ENCODE measurements at regions not wholly inside any gene's neighbourhood (a gene's known extent, or its start where the extent isn't known, plus 50 kb on each side); places are given as distances from the start of the nearest gene placed in this dataset.

- DNase-seq = no peak
Observed at GRCh38 chr22:48941033-48941902, 886.4 kb downstream of the BRD1 start.

GRCh38 chr22:48940266-48941032 lies 887.2 kb downstream of the BRD1 start:
- DNase-seq = no peak

- no peak for DNase-seq
Observed at GRCh38 chr22:48939441-48940265, 888.0 kb downstream of the BRD1 start.

GRCh38 chr22:48938741-48939140 lies 888.9 kb downstream of the BRD1 start:
- DNase-seq = no peak

DNA sequence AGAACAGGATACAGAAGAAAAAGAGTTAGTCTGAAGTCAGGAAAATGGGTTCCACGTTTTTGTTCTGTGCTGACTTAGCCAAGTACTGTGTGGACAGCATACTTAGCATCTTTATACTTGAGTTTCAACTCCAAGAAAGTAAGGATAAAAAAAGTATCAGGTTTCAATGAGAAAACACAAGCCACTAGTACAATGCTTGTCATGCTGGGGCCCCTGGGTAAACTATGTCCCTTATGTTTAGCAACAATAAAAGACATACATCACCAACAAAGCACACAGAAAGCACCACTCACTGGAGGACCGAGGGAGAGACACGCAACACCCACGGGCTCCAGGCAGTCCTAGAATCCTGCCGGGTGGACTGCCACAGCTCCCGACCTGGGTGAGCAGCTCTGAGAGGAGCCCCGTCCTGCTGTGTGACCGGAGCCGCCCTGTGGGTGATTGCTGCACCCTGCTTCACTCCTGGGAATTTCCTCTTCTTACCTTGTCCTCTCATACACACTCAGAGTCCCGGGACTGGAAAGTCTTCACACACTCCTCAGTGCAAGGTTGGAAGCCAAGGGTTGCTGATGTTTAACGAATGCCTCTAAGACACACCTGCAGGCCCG lies 890.5 kb downstream of the BRD1 start:
- DNase-seq = no peak

DNA sequence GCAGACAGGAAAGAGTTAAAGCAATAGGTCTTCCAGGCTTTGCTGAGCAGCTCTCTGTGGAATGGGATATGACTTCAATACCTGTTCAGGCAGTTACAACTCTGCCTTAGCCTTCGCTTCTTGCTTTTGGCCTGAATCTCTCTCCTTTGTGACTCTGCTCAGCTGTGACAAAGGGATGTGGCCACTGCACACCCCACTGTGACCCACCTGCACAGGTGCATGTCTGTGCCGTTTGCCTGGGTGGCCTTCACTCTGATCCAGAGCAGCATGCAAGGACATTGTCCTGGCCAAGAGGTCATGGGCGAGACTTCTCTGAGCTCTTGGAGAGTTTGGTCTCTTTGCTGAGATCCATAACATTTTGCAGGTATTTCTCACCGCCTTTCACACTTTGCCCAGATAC lies 891.3 kb downstream of the BRD1 start:
- no peak for DNase-seq

DNA sequence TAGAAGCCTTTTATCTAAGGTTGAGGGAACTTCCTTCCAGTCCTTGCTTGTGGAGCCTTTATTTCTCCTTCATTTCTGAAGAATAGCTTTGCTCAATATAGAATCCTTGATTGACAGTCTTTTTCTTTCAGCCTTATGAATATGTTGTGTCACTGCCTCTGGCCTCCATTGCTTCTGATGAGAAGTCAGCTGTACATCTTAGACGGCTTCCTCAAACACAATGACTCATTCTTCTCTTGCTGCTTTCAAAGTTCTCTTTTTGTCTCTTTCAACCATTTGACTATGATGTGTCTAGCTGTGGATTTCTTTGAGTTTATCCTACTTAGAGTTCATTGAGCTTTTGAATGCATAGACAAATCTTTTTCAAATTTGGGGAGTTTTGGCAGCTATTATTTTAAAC lies 893.2 kb downstream of the BRD1 start:
- no peak for DNase-seq

- DNase-seq = no peak
Observed at GRCh38 chr22:48931452-48931851, 896.2 kb downstream of the BRD1 start.

GRCh38 chr22:48929276-48929790 lies 898.3 kb downstream of the BRD1 start:
- no peak for DNase-seq

DNA sequence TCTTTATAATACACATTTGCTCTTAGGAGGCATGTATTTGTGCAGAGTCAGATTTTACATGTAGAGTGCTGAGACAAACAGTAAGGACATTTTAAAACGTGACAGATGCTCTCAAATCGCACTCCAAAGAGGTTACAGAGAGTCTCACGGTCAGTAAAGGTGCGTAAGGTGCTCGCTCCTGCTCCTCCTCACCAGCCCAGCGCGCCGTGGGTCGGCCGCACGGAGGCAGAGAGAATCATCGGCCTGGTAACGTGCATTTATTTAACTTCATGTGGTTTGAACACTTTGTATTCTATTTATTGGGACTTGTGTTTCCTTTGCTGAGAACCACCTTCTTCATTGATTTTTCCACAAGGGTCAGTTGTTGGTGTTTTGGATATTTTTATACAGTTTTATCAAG lies 900.1 kb downstream of the BRD1 start:
- DNase-seq = no peak

GRCh38 chr22:48926643-48927042 lies 901.0 kb downstream of the BRD1 start:
- no peak for DNase-seq

- no peak for DNase-seq
Observed at GRCh38 chr22:48926136-48926535, 901.5 kb downstream of the BRD1 start.

- no peak for DNase-seq
Observed at GRCh38 chr22:48925450-48925849, 902.2 kb downstream of the BRD1 start.

DNA sequence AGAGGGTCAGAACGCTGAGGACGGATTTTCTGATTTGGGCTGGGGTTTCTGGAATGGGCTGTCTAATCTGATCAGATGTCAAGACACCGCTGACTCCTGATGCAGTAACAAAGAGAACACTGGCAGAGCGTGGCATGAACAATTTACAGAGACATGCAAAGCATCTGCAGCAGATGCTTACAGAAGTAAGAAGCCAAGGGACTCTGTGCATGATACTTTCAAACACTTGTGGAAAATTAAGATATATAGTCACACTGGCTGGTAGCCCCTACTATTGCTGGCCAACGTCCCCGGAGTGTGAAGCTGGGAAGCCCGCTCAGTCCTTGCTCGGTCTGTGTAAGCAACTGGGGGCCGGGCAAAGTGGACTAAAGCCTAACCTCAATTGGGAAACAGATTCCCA lies 903.7 kb downstream of the BRD1 start:
- DNase-seq = no peak

GRCh38 chr22:48923165-48923865 lies 904.4 kb downstream of the BRD1 start:
- DNase-seq = no peak

DNA sequence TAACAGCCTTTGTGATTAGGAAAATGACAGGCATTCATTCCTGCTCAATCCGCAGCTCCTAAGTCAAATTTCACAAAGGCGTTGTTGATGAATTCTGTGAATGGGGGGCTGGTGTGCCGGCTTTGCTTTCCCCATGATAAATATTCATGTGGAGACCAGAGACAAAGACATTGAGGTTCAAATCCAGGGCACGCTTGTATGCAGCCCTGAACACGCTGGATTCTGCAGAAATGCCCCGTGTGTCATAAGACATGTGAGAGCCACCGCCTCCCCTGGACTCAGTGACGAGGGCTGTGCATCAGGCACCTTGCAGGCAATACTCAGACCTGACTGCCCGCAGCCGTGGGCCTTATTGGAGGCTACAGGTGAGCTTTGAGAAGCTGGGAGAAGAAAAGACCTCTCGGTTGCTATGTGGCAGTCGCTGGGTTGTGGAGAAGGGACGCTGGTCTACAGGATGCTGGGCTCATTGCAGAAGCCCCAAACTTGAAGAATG lies 906.2 kb downstream of the BRD1 start:
- no peak for DNase-seq

DNA sequence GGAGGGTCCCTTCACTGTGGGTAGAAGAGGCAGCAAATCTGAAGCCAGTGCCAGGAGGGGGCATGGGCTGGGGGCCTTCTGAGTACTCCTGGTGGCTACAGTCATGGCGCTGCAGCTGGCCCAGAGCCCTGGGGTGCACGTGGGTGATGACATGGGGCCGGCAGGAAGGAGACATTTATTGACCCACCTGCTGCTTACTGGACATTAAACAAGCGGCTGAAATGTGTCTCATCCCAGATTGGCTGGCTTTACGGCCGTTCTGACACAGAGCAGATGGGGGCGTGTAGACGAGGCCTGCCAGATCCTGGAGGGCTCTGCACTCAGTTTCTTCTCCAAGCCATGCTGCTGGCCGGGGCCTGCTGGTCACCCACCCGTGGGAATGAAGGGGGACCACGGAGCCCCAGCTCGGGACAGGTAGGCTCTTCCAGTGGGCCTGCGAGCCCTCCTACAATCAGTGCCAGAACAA lies 906.9 kb downstream of the BRD1 start:
- DNase-seq = no peak

DNA sequence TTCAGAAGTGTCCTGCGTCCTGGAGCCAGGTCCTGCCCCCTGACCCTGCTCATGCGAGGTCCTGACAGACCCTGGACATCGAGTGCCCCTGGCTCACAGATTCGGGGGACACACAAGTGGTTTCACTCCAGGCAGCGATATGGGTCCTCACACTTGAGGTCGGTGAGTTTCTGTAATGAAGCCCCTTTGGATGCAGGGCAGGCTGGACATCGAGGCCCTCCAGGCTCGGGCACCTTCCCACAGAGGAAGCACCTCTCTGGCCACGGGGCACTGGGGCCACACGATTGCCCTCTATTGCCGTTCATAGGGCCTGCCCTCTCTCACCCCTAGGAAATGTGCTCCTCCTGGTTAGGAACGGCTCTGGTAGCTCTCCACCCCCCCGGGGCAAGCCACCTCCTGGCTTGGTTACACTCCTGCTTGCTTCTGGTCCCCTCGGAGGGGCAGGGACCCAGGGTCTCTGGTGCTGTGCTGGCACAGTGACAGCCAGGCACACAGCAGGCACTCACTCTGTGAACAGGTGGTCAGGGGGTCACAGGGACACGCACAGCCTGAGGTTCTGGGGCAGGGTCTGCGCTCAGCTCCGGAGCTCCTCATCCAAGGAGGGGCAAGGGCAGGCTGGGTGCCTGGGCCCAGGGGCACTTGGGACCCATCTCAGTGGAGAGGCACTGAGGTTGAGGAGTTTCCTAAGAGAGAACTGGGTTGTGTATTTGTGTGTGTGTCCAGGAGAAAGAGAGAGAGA lies 907.7 kb downstream of the BRD1 start:
- DNase-seq = no peak

GRCh38 chr22:48919187-48919590 lies 908.5 kb downstream of the BRD1 start:
- no peak for DNase-seq

DNA sequence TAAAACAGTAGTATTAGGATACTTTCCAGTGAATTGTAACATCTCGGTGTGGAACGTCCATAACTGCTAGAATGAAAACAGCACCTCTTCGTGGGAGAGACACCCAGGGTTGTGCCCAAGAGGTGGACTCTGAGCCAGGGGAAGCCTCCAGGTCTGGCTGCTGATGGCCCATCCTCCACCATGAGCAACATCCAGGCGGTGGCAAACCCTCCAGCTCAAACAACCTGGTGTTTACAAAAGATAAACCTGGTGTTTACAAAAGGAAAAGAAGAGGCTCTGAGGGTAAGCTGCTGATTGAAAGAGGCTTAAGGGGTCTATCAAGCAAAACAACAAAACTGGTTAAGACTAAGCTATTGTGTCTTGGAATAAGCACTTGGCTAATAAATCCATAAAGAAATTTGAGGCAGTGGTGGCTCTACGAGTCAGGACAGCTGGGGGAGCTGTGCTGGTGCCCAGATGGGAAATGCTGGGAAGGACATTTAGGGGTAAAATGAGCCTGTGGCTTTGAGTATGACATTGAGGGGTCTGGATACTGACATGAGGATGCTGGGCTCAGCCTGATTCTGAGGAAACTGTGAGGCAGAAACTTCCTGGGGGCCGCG lies 909.0 kb downstream of the BRD1 start:
- no peak for DNase-seq
